Neural cell (in vitro differentiated cells): ENCODE measurements at regions not wholly inside any gene's neighbourhood (a gene's known extent, or its start where the extent isn't known, plus 50 kb on each side); places are given as distances from the start of the nearest gene placed in this dataset.

Experiments
- CTCF ChIP-seq: fragments of 450-650 bp; IDR thresholded peaks from 2 replicates; pipeline ENCODE4 v1.5.1; 2014; ENCODE audit warnings: antibody characterized with exemption, mild to moderate bottlenecking, moderate library complexity; ENCODE audit not compliant: poor library complexity, severe bottlenecking
- EP300 ChIP-seq: fragments of 450-650 bp; conservative IDR thresholded peaks from 2 replicates; pipeline ENCODE4 v1.6.1; 2014; ENCODE audit warnings: antibody characterized with exemption, mild to moderate bottlenecking, moderate library complexity; ENCODE audit not compliant: poor library complexity, severe bottlenecking
- EZH2 ChIP-seq: fragments of 200-600, 300-800 bp; shearing (Covaris generic), sonication (generic); IDR thresholded peaks from 2 replicates; pipeline ENCODE4 v1.6.1; 2014; ENCODE audit warnings: antibody characterized with exemption, low read length, borderline replicate concordance, mild to moderate bottlenecking; ENCODE audit not compliant: insufficient read depth, poor library complexity, severe bottlenecking
- MXI1 ChIP-seq: fragments of 450-650 bp; conservative IDR thresholded peaks from 2 replicates; pipeline ENCODE4 v1.6.1; 2014; ENCODE audit warnings: antibody characterized with exemption, mild to moderate bottlenecking; ENCODE audit not compliant: poor library complexity, severe bottlenecking
- POLR2AphosphoS5 ChIP-seq: IDR thresholded peaks from 2 replicates; pipeline ENCODE4 v1.6.1; 2012
- RAD21 ChIP-seq: fragments of 450-650 bp; conservative IDR thresholded peaks from 2 replicates; pipeline ENCODE4 v1.6.1; 2014; ENCODE audit warnings: antibody characterized with exemption, mild to moderate bottlenecking, moderate library complexity
- REST ChIP-seq: IDR thresholded peaks from 2 replicates; pipeline ENCODE4 v1.6.1; 2012; ENCODE audit warnings: borderline replicate concordance
- SMC3 ChIP-seq: fragments of 450-650 bp; conservative IDR thresholded peaks from 2 replicates; pipeline ENCODE4 v1.6.1; 2014; ENCODE audit warnings: antibody characterized with exemption, mild to moderate bottlenecking, moderate library complexity; ENCODE audit not compliant: poor library complexity
- TAF1 ChIP-seq: IDR thresholded peaks from 2 replicates; pipeline ENCODE4 v1.6.1; 2012; ENCODE audit warnings: low read depth

- no peak for TF ChIP-seq CTCF
- no peak for TF ChIP-seq EZH2
- no peak for TF ChIP-seq EP300
- TF ChIP-seq SMC3, result no peak
- no peak for TF ChIP-seq RAD21
- TF ChIP-seq TAF1, result no peak
- TF ChIP-seq MXI1, result no peak
- TF ChIP-seq POLR2AphosphoS5, result no peak
- no peak for TF ChIP-seq REST
These were observed 80.5 kb upstream of the FRMD1 start for GRCh38 chr6:168159506-168159905.
